HEK293 (cell line): ENCODE measurements at regions not wholly inside any gene's neighbourhood (a gene's known extent, or its start where the extent isn't known, plus 50 kb on each side); places are given as distances from the start of the nearest gene placed in this dataset.

ENCODE experiments used
- CTCF ChIA-PET: fragments of 350-600 bp; formaldehyde crosslinking; extraction: SDS; loops from one replicate; lab custom pipeline; 2021; ENCODE audit warnings: antibody characterized with exemption; lab: Yijun Ruan, JAX
- POLR2A ChIA-PET: fragments of 300-600 bp; formaldehyde crosslinking; extraction: SDS; loops from one replicate; lab custom pipeline; 2020; ENCODE audit warnings: antibody characterized with exemption, inconsistent platforms; lab: Yijun Ruan, JAX
- H3K27ac ChIP-seq: fragments of 200-500 bp; sonication (Bioruptor generic); 2 replicates; pipeline ENCODE4 v1.5.1; 2014; ENCODE audit warnings: low read depth, low read length, control low read depth, inconsistent platforms; ENCODE audit errors: extremely low read depth
- H3K36me3 ChIP-seq, 2 experiments: fragments of 200-500 bp in 1 of 2; sonication (Bioruptor generic) in 1 of 2; 1 replicate in 1 of 2; 2 replicates in 1 of 2; pipeline ENCODE4 v1.5.1; 2014 to 2017; ENCODE audit warnings: inconsistent platforms in 2 of 2, low read length in 2 of 2; ENCODE audit not compliant: control insufficient read depth in 2 of 2, insufficient read depth in 1 of 2
- H3K4me1 ChIP-seq: fragments of 200-500 bp; sonication (Bioruptor generic); 2 replicates; pipeline ENCODE4 v1.5.1; 2014; ENCODE audit warnings: mild to moderate bottlenecking, low read length, inconsistent platforms; ENCODE audit not compliant: control insufficient read depth, insufficient read depth
- H3K4me3 ChIP-seq: 2 replicates; pipeline ENCODE4 v1.5.1; 2011; ENCODE audit warnings: low read depth, mild to moderate bottlenecking, control low read depth, low read length, moderate library complexity
- H3K9me3 ChIP-seq: fragments of 200-500 bp; sonication (Bioruptor generic); 2 replicates; pipeline ENCODE4 v1.5.1; 2014; ENCODE audit warnings: low read depth, low read length, inconsistent platforms; ENCODE audit not compliant: control insufficient read depth, insufficient read depth
- FEZF1 ChIP-seq: fragments of 450-650 bp; formaldehyde crosslinking; IDR thresholded peaks from 2 replicates; pipeline ENCODE4 v1.5.1; 2016; ENCODE audit warnings: missing biosample characterization, missing genetic modification characterization
- GLI2 ChIP-seq: fragments of 450-650 bp; formaldehyde crosslinking; IDR thresholded peaks from 2 replicates; pipeline ENCODE4; 2017; ENCODE audit warnings: missing biosample characterization, missing genetic modification characterization, low read depth, borderline replicate concordance
- GLI4 ChIP-seq: fragments of 450-650 bp; formaldehyde crosslinking; IDR thresholded peaks from 2 replicates; pipeline ENCODE4 v1.5.1; 2016; ENCODE audit warnings: missing biosample characterization, missing genetic modification characterization
- HOXC10 ChIP-seq: sonication (generic); formaldehyde crosslinking; IDR thresholded peaks from 2 replicates; pipeline ENCODE4 v1.8.1; 2023; ENCODE audit warnings: mild to moderate bottlenecking, missing genetic modification reagents
- IKZF3 ChIP-seq: fragments of 450-650 bp; IDR thresholded peaks from 2 replicates; pipeline ENCODE4 v1.5.0; 2018; ENCODE audit warnings: missing biosample characterization, mild to moderate bottlenecking, missing genetic modification characterization, moderate library complexity
- KLF1 ChIP-seq: fragments of 450-650 bp; formaldehyde crosslinking; IDR thresholded peaks from 2 replicates; pipeline ENCODE4 v1.5.1; 2016; ENCODE audit warnings: missing biosample characterization, missing genetic modification characterization
- MZF1 ChIP-seq: fragments of 450-650 bp; formaldehyde crosslinking; IDR thresholded peaks from 2 replicates; pipeline ENCODE4 v1.5.1; 2017; ENCODE audit warnings: missing biosample characterization, missing genetic modification characterization, borderline replicate concordance
- SCRT1 ChIP-seq: fragments of 450-650 bp; formaldehyde crosslinking; IDR thresholded peaks from 2 replicates; pipeline ENCODE4 v1.5.1; 2016; ENCODE audit warnings: missing biosample characterization, missing genetic modification characterization, borderline replicate concordance
- SETDB1 ChIP-seq: IDR thresholded peaks from one replicate; pipeline ENCODE4 v1.6.1; 2017; ENCODE audit warnings: mild to moderate bottlenecking, low read length, moderate library complexity, mixed read lengths; ENCODE audit not compliant: insufficient read length
- ZNF10 ChIP-seq: fragments of 450-650 bp; formaldehyde crosslinking; IDR thresholded peaks from 2 replicates; pipeline ENCODE4 v1.5.1; 2017; ENCODE audit warnings: missing biosample characterization, missing genetic modification characterization
- ZNF133 ChIP-seq: fragments of 450-650 bp; formaldehyde crosslinking; IDR thresholded peaks from 2 replicates; pipeline ENCODE4 v1.5.1; 2016; ENCODE audit warnings: missing biosample characterization, missing genetic modification characterization
- ZNF16 ChIP-seq: fragments of 450-650 bp; formaldehyde crosslinking; IDR thresholded peaks from 2 replicates; pipeline ENCODE4 v1.5.1; 2016; ENCODE audit warnings: low read depth, missing biosample characterization, missing genetic modification characterization
- ZNF175 ChIP-seq: fragments of 450-650 bp; formaldehyde crosslinking; IDR thresholded peaks from 2 replicates; pipeline ENCODE4 v1.5.1; 2016; ENCODE audit warnings: missing biosample characterization, missing genetic modification characterization
- ZNF214 ChIP-seq: fragments of 450-650 bp; formaldehyde crosslinking; IDR thresholded peaks from 2 replicates; pipeline ENCODE4 v1.5.1; 2017; ENCODE audit warnings: missing biosample characterization, mild to moderate bottlenecking, missing genetic modification characterization, borderline replicate concordance
- ZNF266 ChIP-seq: fragments of 450-650 bp; formaldehyde crosslinking; IDR thresholded peaks from 2 replicates; pipeline ENCODE4 v1.5.1; 2016; ENCODE audit warnings: missing biosample characterization, missing genetic modification characterization, low read depth
- ZNF311 ChIP-seq: fragments of 450-650 bp; formaldehyde crosslinking; IDR thresholded peaks from 2 replicates; pipeline ENCODE4 v1.5.1; 2017; ENCODE audit warnings: missing biosample characterization, missing genetic modification characterization, borderline replicate concordance
- ZNF37A ChIP-seq: fragments of 450-650 bp; IDR thresholded peaks from 2 replicates; pipeline ENCODE4 v1.5.1; 2018; ENCODE audit warnings: missing biosample characterization, missing genetic modification characterization
- ZNF514 ChIP-seq: fragments of 450-650 bp; formaldehyde crosslinking; IDR thresholded peaks from 2 replicates; pipeline ENCODE4 v1.5.1; 2016; ENCODE audit warnings: missing biosample characterization, missing genetic modification characterization
- ZNF521 ChIP-seq: fragments of 450-650 bp; formaldehyde crosslinking; IDR thresholded peaks from 2 replicates; pipeline ENCODE4 v1.5.1; 2017; ENCODE audit warnings: missing biosample characterization, mild to moderate bottlenecking, missing genetic modification characterization
- ZNF624 ChIP-seq: fragments of 450-650 bp; formaldehyde crosslinking; IDR thresholded peaks from 2 replicates; pipeline ENCODE4 v1.5.1; 2017; ENCODE audit warnings: missing biosample characterization, missing genetic modification characterization
- ZNF670 ChIP-seq: fragments of 450-650 bp; formaldehyde crosslinking; IDR thresholded peaks from 2 replicates; pipeline ENCODE4 v1.5.1; 2016; ENCODE audit warnings: missing biosample characterization, missing genetic modification characterization, low read depth
- ZNF777 ChIP-seq: fragments of 450-650 bp; formaldehyde crosslinking; IDR thresholded peaks from 2 replicates; pipeline ENCODE4 v1.5.1; 2017; ENCODE audit warnings: missing biosample characterization, missing genetic modification characterization, borderline replicate concordance
- ZSCAN18 ChIP-seq: fragments of 450-650 bp; formaldehyde crosslinking; IDR thresholded peaks from 2 replicates; pipeline ENCODE4 v1.5.1; 2016; ENCODE audit warnings: missing biosample characterization, missing genetic modification characterization
- TF ChIP-seq, protein P1 (sequence below): fragments of 450-650 bp; formaldehyde crosslinking; IDR thresholded peaks from 2 replicates; pipeline ENCODE4 v1.5.1; 2016; ENCODE audit warnings: missing biosample characterization, missing genetic modification characterization
- TF ChIP-seq, protein P2 (sequence below): fragments of 450-650 bp; formaldehyde crosslinking; IDR thresholded peaks from 2 replicates; pipeline ENCODE4 v1.5.1; 2016; ENCODE audit warnings: missing biosample characterization, missing genetic modification characterization
- TF ChIP-seq, protein P3 (sequence below): fragments of 450-650 bp; formaldehyde crosslinking; IDR thresholded peaks from 2 replicates; pipeline ENCODE4 v1.5.1; 2016; ENCODE audit warnings: missing biosample characterization, missing genetic modification characterization, borderline replicate concordance

DNA sequence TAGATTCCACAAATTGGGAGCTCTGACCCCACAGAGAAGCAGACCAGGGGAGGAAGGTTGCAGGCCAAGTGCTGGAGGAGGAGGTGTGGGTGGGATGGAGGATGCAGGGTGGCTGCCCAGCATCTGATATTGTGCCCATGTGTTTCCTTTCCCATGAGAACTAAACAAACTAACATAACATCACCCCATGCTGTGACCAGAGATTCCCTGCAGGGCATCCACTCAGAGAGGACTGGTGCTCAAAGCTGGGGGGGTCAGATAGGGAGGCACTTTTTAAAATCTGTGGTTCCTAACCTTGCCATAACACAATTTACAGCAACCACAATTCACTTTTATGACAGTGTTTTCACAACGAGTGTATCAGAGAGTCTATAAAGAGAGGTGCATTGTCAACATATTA, 1277.6 kb downstream of the AACS start:
- no peaks in the 10 kb centered on the region for H3K4me1 ChIP-seq
- CTCF ChIA-PET, result no interaction called here
- H3K36me3 ChIP-seq, result no peaks in the 10 kb centered on the region
- TF ChIP-seq ZNF777 (tag by site-specific recombination) (no peak), ZNF16 (no peak), ZNF133 (no peak), ZNF266 (tag by site-specific recombination) (no peak), ZNF521 (no peak), SCRT1 (no peak), ZNF514 (tag by site-specific recombination) (no peak), SETDB1 (no peak), FEZF1 (tag by site-specific recombination) (no peak), ZNF214 (tag by site-specific recombination) (no peak)
- TF ChIP-seq, protein P1, sequence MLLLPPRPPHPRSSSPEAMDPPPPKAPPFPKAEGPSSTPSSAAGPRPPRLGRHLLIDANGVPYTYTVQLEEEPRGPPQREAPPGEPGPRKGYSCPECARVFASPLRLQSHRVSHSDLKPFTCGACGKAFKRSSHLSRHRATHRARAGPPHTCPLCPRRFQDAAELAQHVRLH, result no peak
- H3K27ac ChIP-seq, result no peak overlapping the region
- H3K9me3 ChIP-seq, result no peaks in the 10 kb centered on the region
- POLR2A ChIA-PET, result no interaction called here
- H3K4me3 ChIP-seq, result no peak overlapping the region

- POLR2A ChIA-PET, result no interaction called here
- no peak overlapping the region for H3K27ac ChIP-seq
- H3K36me3 ChIP-seq, result no peaks in the 10 kb centered on the region
- no peaks in the 10 kb centered on the region for H3K4me1 ChIP-seq
- H3K4me3 ChIP-seq, result no peak overlapping the region
- CTCF ChIA-PET, result no interaction called here
- TF ChIP-seq ZNF37A (tag by site-specific recombination) (no peak), ZNF10 (tag by site-specific recombination) (no peak)
- TF ChIP-seq, protein P2, sequence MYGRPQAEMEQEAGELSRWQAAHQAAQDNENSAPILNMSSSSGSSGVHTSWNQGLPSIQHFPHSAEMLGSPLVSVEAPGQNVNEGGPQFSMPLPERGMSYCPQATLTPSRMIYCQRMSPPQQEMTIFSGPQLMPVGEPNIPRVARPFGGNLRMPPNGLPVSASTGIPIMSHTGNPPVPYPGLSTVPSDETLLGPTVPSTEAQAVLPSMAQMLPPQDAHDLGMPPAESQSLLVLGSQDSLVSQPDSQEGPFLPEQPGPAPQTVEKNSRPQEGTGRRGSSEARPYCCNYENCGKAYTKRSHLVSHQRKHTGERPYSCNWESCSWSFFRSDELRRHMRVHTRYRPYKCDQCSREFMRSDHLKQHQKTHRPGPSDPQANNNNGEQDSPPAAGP (tag by site-specific recombination), result no peak
- no peaks in the 10 kb centered on the region for H3K9me3 ChIP-seq
Observed at GRCh38 chr12:126343321-126343720, 1278.1 kb downstream of the AACS start.

GRCh38 chr12:126346087-126346486, 1280.9 kb downstream of the AACS start:
- TF ChIP-seq ZNF10 (tag by site-specific recombination) (no peak), ZNF311 (tag by site-specific recombination) (no peak), ZSCAN18 (tag by site-specific recombination) (no peak), IKZF3 (tag by site-specific recombination) (no peak), KLF1 (tag by site-specific recombination) (no peak)
- H3K27ac ChIP-seq, result no peak overlapping the region
- no peaks in the 10 kb centered on the region for H3K36me3 ChIP-seq
- no peaks in the 10 kb centered on the region for H3K9me3 ChIP-seq
- POLR2A ChIA-PET, result no interaction called here
- no peaks in the 10 kb centered on the region for H3K4me1 ChIP-seq
- CTCF ChIA-PET, result no interaction called here
- no peak overlapping the region for H3K4me3 ChIP-seq

DNA sequence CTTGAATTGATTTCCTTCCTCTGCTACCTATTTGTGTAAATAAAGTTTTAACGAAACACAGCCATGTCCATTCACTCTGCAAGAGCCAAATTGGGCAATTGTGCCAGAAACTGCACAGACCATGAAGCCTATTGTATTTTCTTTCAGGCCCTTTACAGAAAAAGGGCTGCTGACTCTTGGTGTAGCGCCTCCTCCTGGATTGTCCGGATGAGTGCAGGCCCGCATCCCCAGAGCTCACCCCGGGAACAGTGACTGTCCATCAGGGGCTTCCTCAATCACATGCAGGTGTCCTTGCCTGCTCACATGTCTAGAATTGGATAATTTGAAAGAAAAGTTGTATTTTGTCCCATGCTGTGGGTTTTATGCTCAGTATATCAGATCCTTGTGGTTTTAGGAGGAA, 1282.2 kb downstream of the AACS start:
- no peak overlapping the region for H3K4me3 ChIP-seq
- H3K36me3 ChIP-seq, result no peaks in the 10 kb centered on the region
- ChIA-PET CTCF (interaction anchor here (0.8 to 1.2 kb wide), 2 partner anchors 51 to 158 kb away, joined by 3 read pairs; no protein-coding TSS in a partner anchor), POLR2A (no interaction called here)
- H3K27ac ChIP-seq, result no peak overlapping the region
- no peaks in the 10 kb centered on the region for H3K9me3 ChIP-seq
- no peaks in the 10 kb centered on the region for H3K4me1 ChIP-seq
- no peak for TF ChIP-seq ZNF670 (tag by site-specific recombination)
- TF ChIP-seq MZF1 (tag by site-specific recombination), result no peak
- no peak for TF ChIP-seq HOXC10 (CRISPR knock-in tag)
- TF ChIP-seq ZNF175 (tag by site-specific recombination), result no peak
- TF ChIP-seq GLI2 (tag by site-specific recombination), result no peak
- TF ChIP-seq GLI4, result no peak
- TF ChIP-seq ZNF624 (tag by site-specific recombination), result no peak
- TF ChIP-seq, protein P3, sequence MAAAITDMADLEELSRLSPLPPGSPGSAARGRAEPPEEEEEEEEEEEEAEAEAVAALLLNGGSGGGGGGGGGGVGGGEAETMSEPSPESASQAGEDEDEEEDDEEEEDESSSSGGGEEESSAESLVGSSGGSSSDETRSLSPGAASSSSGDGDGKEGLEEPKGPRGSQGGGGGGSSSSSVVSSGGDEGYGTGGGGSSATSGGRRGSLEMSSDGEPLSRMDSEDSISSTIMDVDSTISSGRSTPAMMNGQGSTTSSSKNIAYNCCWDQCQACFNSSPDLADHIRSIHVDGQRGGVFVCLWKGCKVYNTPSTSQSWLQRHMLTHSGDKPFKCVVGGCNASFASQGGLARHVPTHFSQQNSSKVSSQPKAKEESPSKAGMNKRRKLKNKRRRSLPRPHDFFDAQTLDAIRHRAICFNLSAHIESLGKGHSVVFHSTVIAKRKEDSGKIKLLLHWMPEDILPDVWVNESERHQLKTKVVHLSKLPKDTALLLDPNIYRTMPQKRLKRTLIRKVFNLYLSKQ, result no peak
